ENCODE measurements at regions not wholly inside any gene's neighbourhood (a gene's known extent, or its start where the extent isn't known, plus 50 kb on each side); places are given as distances from the start of the nearest gene placed in this dataset.

DNA sequence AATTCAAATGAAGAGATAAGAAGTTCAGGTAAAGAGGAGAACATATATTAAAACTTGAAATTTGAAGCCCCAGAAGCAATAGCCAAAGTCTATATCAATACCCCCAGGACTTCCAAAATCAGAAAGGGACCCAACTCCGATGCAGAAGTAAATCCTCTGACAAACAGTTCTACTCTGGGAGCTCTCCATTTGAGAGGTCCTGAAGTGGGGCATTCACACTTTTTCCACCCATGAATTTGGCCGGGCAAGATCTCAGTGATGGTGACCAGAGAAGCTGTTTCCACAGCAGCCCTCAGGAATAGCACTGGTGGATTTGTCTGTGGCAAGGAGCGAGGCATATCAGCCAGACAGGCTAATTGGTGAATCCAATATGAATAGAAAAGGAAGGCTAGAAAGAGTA lies 313.6 kb upstream of the MC4R start (continued):
- TF ChIP-seq RBBP5 (IDR thresholded peaks at IDR 0.05; ENCODE audit: borderline replicate concordance, low read depth, low read length): no peak
- no peak for TF ChIP-seq HDAC6 (IDR thresholded peaks at IDR 0.05; ENCODE audit: low read depth, low read length)
- TF ChIP-seq BRCA1 (IDR thresholded peaks at IDR 0.05; ENCODE audit: low read depth, low read length): no peak

Measured in H1 (cell line).